ENCODE measurements at regions not wholly inside any gene's neighbourhood (a gene's known extent, or its start where the extent isn't known, plus 50 kb on each side); places are given as distances from the start of the nearest gene placed in this dataset.
"Not testable (repeated sequence)": the region's sequence is repeated elsewhere in the genome, so short reads cannot be mapped to it uniquely, and the experiment has no call there.

- DNase-seq = no peak
Observed at GRCh38 chr12:59344224-59344623, 251.6 kb upstream of the SLC16A7 start.

- DNase-seq = no peak
Observed at GRCh38 chr12:59329462-59329861, 266.4 kb upstream of the SLC16A7 start.

GRCh38 chr12:59328395-59329075 lies 267.3 kb upstream of the SLC16A7 start:
- DNase-seq = not testable (repeated sequence)

- not testable (repeated sequence) for DNase-seq
Observed at GRCh38 chr12:59326457-59326856, 269.4 kb upstream of the SLC16A7 start.

DNA sequence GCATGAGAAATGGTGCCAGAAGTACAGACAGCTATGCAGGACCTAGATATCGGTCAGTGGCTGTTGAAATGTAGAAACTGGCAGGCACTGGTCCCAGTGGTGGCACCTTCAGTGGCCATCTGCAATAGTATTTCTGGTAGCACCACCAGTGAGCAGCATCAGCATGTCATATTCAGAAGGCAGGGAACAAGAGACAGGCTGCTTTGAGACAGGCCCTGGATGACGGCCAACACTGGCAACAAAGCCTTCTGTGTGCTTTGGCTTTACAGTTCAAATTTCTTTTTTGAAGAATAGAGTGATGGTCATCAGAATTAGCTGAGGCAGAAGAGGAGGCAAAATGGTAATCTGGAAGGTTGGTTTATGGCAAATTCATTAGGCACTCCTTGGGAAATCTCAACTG lies 273.4 kb upstream of the SLC16A7 start:
- no peak for DNase-seq

DNA sequence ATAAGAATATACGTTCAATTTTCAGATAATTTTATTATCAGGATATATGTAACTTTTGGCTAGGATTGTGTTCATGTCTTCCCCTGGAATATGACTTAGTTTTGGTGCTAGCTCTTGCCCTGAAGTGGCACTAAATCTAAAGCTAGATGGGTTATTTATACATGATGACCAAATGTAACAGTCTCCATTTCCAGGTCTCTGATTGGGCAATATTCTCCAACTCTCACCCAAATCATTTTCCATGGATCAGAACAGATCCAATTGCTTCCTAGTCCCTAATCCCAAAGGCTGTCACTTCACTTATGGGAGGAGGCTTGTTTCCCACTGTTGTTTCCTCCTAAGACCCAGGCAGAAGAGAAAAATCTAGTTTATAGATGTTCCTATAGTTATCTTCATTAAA lies 274.6 kb upstream of the SLC16A7 start:
- DNase-seq = no peak

DNA sequence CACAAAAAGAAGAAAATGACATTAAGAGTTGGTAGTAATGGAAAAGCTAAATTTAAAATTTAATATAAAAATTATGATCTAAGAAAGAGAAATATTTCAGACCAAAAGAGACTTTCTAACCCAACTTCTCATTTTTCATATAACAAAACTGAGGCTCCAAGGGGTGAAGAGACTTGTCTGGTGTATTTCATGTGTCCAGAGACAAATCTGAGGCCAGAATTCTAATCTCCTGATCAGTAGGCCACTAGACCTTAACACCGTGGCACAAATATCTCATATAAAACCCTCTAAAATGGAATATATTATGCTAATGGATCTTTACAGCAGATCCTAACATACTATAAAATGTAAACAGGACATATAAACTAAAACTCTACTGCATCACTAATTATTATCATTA lies 275.7 kb upstream of the SLC16A7 start:
- no peak for DNase-seq

- no peak for DNase-seq
Observed at GRCh38 chr12:59318940-59319339, 276.9 kb upstream of the SLC16A7 start.

DNA sequence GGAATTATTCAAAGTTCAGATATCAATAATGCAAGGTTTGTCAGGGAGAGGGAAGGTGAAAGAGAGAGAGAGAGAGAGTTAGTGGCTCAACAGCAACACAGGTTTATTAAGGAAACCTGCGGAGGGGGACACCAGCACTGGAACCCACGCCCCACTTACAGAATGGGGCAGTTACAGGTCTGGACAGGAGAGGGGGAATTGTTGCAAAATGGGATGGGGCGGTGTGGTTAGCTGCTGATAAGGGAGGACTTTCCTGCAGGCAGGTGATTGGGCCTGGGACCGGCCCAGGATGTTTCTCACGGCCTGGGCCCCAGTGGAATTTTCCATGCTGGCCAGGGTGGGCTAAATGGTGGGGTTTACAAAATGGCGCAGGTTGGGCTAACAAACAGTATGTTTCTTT lies 278.2 kb upstream of the SLC16A7 start:
- DNase-seq = no peak

DNA sequence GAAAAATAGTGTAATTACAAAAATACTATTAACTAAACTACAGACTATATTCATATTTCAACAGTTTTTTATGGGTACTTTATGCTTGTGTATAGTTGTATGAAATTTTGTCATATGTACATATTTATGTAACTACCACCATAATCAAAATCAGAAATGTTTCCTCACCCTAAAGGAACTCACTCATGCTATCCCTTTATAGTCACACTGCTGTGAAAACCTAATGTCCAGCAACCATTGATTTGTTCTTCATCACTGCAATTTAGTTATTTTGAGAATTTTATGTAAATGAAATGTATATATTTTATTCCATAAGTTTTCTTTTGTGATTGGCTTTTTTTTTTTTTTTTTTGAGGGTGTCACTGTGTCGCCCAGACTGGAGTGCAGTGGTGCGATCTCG lies 278.9 kb upstream of the SLC16A7 start:
- DNase-seq = no peak

DNA sequence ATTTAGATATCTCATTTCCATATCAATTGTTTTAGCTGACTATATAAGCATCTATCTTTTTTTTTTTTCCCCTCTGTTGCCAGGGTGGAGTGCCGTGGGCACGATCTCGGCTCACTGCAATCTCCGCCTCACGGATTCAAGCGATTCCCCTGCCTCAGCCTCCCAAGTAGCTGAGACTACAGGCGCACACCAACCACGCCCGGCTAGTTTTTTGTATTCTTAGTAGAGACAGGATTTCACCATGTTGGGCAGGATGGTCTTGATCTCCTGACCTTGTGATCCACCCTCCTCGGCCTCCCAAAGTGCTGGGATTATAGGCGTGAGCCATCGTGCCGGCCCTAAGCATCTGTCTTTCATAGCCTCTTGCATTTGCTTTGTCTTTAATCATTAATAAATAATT lies 279.5 kb upstream of the SLC16A7 start:
- DNase-seq = not testable (repeated sequence)

GRCh38 chr12:59314209-59314608 lies 281.6 kb upstream of the SLC16A7 start:
- no peak for DNase-seq

- no peak for DNase-seq
Observed at GRCh38 chr12:59304077-59304721, 291.6 kb upstream of the SLC16A7 start.

DNA sequence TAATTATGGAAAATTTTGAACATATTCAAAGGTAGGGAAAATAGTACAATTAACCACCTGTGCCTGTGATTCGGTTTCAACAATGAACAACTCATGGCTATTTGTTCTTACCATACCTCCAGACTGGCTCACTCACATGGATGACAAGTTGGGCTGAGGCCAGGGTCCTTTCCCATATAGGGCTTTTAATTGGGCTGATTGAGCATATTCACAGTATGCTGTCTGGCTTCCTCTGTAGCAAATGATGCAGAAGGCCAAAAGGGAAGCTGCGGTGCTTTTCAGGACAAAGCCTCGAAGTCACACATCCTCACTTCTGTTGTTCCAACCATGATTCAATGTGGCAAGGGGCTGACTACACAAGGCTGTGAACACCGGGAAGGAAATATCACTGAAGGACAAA lies 297.5 kb upstream of the SLC16A7 start:
- no peak for DNase-seq

DNA sequence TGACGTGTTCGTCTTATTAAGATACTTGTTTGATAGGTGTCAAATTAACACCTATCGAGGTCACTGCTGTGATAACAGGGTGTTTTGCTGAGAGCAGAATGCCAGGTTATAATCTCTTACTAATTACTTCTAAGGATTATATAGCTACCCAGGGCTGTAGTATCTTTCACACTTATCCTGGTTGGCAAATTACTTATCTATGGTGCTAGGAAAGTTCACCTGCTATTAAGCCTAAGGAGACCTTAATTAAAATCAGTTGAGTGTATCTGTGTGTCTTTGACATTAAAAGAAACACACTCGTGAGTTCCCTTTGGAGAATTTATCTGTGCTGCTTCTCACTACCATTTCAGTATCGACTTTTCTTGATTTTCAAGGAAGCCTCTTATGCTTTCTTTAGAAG lies 301.6 kb upstream of the SLC16A7 start:
- no peak for DNase-seq

GRCh38 chr12:59282999-59283398 lies 312.8 kb upstream of the SLC16A7 start:
- no peak for DNase-seq

- not testable (repeated sequence) for DNase-seq
Observed at GRCh38 chr12:59273561-59273960, 322.3 kb upstream of the SLC16A7 start.

- no peak for DNase-seq
Observed at GRCh38 chr12:59268295-59268809, 327.5 kb upstream of the SLC16A7 start.

DNA sequence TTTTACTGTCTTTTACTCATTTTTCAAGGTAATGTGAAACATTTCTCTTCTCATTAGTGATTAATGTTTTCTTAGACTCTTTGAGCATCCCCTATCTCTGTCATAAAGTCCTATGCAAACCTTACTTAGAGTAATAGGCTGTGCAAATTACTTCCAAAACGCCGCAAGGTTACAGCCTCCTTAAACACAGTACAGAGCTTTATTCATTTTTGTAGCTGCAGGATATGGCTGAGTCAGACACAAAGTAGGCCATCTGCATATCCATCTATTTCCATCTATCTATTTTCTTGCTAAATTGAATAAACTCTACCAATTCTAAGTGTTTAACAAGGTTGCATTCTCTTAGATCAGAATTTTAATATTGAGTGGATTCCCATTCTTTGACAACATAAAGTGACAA lies 335.6 kb upstream of the SLC16A7 start:
- DNase-seq = no peak

GRCh38 chr12:59252731-59253130 lies 332.4 kb upstream of the LRIG3 start:
- DNase-seq = no peak

- DNase-seq = no peak
Observed at GRCh38 chr12:59250766-59251165, 330.5 kb upstream of the LRIG3 start.

GRCh38 chr12:59240048-59240447 lies 319.7 kb upstream of the LRIG3 start:
- no peak for DNase-seq

GRCh38 chr12:59234391-59234790 lies 314.1 kb upstream of the LRIG3 start:
- no peak for DNase-seq

DNA sequence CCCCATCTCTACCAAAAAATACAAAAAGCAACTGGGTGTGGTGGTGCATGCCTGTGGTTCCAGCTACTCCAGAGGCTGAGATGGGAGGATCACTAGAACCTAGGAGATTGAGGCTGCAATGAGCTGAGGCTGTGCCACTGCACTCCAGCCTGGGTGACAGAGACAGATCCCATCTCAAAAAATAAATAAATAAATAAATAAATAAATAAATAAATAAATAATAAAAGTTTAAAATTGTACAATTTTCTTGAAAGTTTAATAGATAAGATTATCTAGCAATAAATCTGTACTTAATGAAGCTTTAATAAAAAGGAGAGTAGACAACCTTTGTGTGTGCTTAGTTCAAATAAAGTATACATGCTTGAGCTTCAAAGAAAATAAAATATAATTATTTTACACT lies 310.0 kb upstream of the LRIG3 start:
- no peak for DNase-seq

- no peak for DNase-seq
Observed at GRCh38 chr12:59219148-59219547, 298.8 kb upstream of the LRIG3 start.
